RWPE2 (cell line): ENCODE measurements at regions not wholly inside any gene's neighbourhood (a gene's known extent, or its start where the extent isn't known, plus 50 kb on each side); places are given as distances from the start of the nearest gene placed in this dataset.
"Not testable (repeated sequence)": the region's sequence is repeated elsewhere in the genome, so short reads cannot be mapped to it uniquely, and the experiment has no call there.

Experiments used
- ATAC-seq: fragments of 200-7000 bp; cut with Tn5 transposase; 3 replicates; pipeline ENCODE4 v1.9.1; 2021; ENCODE audit warnings: low read depth
- DNase-seq: peaks from one replicate; pipeline ENCODE4 v3.0.0-alpha.2; 2020; ENCODE audit warnings: low spot score
- H3K27ac ChIP-seq: fragments of 450-650 bp; 2 replicates; pipeline ENCODE4 v1.5.1; 2017; ENCODE audit warnings: mild to moderate bottlenecking; ENCODE audit not compliant: poor library complexity, severe bottlenecking
- H3K27me3 ChIP-seq: fragments of 250-450 bp; sonication (Bioruptor Pico); 2 replicates; pipeline ENCODE4 v1.5.1; 2021; ENCODE audit warnings: mild to moderate bottlenecking, moderate library complexity; ENCODE audit not compliant: insufficient read depth, poor library complexity, severe bottlenecking
- H3K36me3 ChIP-seq: fragments of 250-450 bp; sonication (Bioruptor Pico); 2 replicates; pipeline ENCODE4 v1.5.1; 2020; ENCODE audit warnings: low read depth, mild to moderate bottlenecking, moderate library complexity
- H3K4me1 ChIP-seq: fragments of 250-450 bp; sonication (Bioruptor Pico); 2 replicates; pipeline ENCODE4 v1.5.1; 2021; ENCODE audit warnings: mild to moderate bottlenecking, moderate library complexity; ENCODE audit not compliant: insufficient read depth, poor library complexity, severe bottlenecking
- H3K4me3 ChIP-seq: fragments of 250-450 bp; sonication (Bioruptor Pico); 2 replicates; pipeline ENCODE4 v1.5.1; 2021; ENCODE audit warnings: mild to moderate bottlenecking, moderate library complexity; ENCODE audit not compliant: severe bottlenecking
- H3K9me3 ChIP-seq: fragments of 250-450 bp; sonication (Bioruptor Pico); 2 replicates; pipeline ENCODE4 v1.5.1; 2021; ENCODE audit warnings: mild to moderate bottlenecking, moderate library complexity; ENCODE audit not compliant: severe bottlenecking
- CTCF ChIP-seq: fragments of 450-650 bp; IDR thresholded peaks from one replicate; pipeline ENCODE4 v1.5.1; 2017; ENCODE audit warnings: mild to moderate bottlenecking, moderate library complexity; ENCODE audit not compliant: poor library complexity, severe bottlenecking

- H3K27ac ChIP-seq = no peak overlapping the region
- H3K36me3 ChIP-seq = no peaks in the 10 kb centered on the region
- ATAC-seq (no peak), DNase-seq (no peak)
- no peaks in the 10 kb centered on the region for H3K4me1 ChIP-seq
- no peaks in the 10 kb centered on the region for H3K27me3 ChIP-seq
- H3K9me3 ChIP-seq = no peaks in the 10 kb centered on the region
- TF ChIP-seq CTCF = no peak
- H3K4me3 ChIP-seq = no peak overlapping the region
Measured at GRCh38 chr2:230601510-230601909, 111.1 kb upstream of the CAB39 start.

- DNase-seq (no peak), ATAC-seq (no peak)
- no peak for TF ChIP-seq CTCF
- H3K27ac ChIP-seq = no peak overlapping the region
- H3K4me1 ChIP-seq = no peaks in the 10 kb centered on the region
- H3K36me3 ChIP-seq = no peaks in the 10 kb centered on the region
- no peaks in the 10 kb centered on the region for H3K27me3 ChIP-seq
- H3K4me3 ChIP-seq = no peak overlapping the region
- H3K9me3 ChIP-seq = no peaks in the 10 kb centered on the region
Measured at GRCh38 chr2:230602562-230603230, 109.9 kb upstream of the CAB39 start.

GRCh38 chr2:230603317-230603716, 109.3 kb upstream of the CAB39 start:
- H3K36me3 ChIP-seq, H3K4me3 ChIP-seq, DNase-seq, H3K9me3 ChIP-seq, H3K27me3 ChIP-seq, H3K27ac ChIP-seq, ATAC-seq, H3K4me1 ChIP-seq: not testable (repeated sequence)

GRCh38 chr2:230604158-230604557, 108.5 kb upstream of the CAB39 start:
- not testable (repeated sequence) for H3K27me3 ChIP-seq, H3K27ac ChIP-seq, H3K9me3 ChIP-seq, H3K36me3 ChIP-seq, DNase-seq, H3K4me3 ChIP-seq, H3K4me1 ChIP-seq, ATAC-seq

GRCh38 chr2:230614040-230614439, 98.6 kb upstream of the CAB39 start:
- Histone ChIP-seq H3K27ac (no peak overlapping the region), H3K4me1 (peaks cover 24% of the 10 kb centered on the region), H3K4me3 (no peak overlapping the region), H3K27me3 (no peaks in the 10 kb centered on the region), H3K9me3 (no peaks in the 10 kb centered on the region), H3K36me3 (no peaks in the 10 kb centered on the region)
- no peak for TF ChIP-seq CTCF
- DNase-seq = no peak
- no peak for ATAC-seq

- Histone ChIP-seq H3K27me3 (no peaks in the 10 kb centered on the region), H3K4me3 (no peak overlapping the region), H3K27ac (peak overlapping the region; percentile 93), H3K4me1 (peaks cover 24% of the 10 kb centered on the region), H3K36me3 (no peaks in the 10 kb centered on the region), H3K9me3 (no peaks in the 10 kb centered on the region)
- DNase-seq (no peak), ATAC-seq (no peak)
- TF ChIP-seq CTCF = no peak
Measured at GRCh38 chr2:230614913-230615332, 97.7 kb upstream of the CAB39 start.

- DNase-seq = peak; percentile 77
Measured at GRCh38 chr2:230617256-230617706, 95.4 kb upstream of the CAB39 start.

More at GRCh38 chr2:230617256-230617706, 95.4 kb upstream of the CAB39 start:
- H3K4me3 ChIP-seq, H3K9me3 ChIP-seq, H3K36me3 ChIP-seq, H3K27me3 ChIP-seq: not testable (repeated sequence)
- H3K4me1 ChIP-seq = peaks cover 24% of the 10 kb centered on the region
- ATAC-seq = peak; percentile 92
- peak overlapping the region; percentile 93 for H3K27ac ChIP-seq
